HG02870 (cell line): ENCODE measurements at regions not wholly inside any gene's neighbourhood (a gene's known extent, or its start where the extent isn't known, plus 50 kb on each side); places are given as distances from the start of the nearest gene placed in this dataset.

Experiments used
- ATAC-seq: cut with Tn5 transposase; IDR thresholded peaks from one replicate; pipeline ENCODE4 v1.9.1; 2021; ENCODE audit warnings: mild to moderate bottlenecking, moderate library complexity; ENCODE audit not compliant: unreplicated experiment

DNA sequence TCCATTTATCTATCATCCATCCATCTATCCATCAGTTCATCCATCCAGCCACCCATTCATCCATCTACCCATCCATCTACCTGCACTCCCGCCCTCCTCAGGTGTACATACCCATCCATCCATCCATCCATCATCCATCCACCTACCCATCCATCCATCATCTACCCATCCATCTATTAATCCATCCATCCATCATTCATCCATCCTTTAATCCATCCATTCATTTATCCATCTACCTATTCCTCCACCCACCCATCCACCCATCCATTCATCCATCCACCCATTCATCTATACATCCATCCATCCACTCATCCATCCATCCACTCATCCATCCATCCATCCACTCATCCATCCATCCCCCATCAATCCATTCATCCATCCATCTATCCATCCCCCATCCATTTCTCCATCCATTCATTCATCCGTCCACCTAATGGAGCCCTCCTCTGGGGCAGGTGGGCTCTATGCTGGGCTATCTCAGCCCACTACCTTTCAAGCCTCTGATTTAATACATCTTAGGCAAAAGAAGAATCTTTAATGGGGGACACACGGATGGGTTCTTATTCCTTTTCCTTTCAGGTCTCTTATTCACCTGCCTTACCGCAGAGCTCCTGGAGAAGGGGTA, 178.9 kb downstream of the URI1 start:
- no peak for ATAC-seq

- ATAC-seq: no peak
Observed at GRCh38 chr19:30122431-30122830, 180.4 kb downstream of the URI1 start.

DNA sequence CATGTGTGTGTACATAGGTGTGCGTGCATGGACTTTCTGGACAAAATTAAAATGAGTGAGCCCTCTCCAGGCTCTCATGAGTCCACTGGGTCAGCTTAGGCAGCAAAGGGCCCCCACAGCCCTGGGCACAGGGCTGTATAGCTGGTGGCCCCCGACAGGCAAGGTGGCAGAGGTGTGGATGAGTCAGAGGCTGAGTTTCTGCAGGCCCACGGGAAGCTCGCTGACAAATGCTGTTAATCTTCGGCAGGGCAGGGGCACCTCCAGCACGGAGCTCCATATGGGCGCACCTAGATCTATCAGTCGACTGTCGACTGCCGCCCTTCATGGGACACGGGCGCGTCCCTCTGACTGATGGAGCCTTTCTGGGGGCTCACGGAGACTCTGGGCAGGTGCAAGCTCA, 181.1 kb downstream of the URI1 start:
- ATAC-seq: no peak

DNA sequence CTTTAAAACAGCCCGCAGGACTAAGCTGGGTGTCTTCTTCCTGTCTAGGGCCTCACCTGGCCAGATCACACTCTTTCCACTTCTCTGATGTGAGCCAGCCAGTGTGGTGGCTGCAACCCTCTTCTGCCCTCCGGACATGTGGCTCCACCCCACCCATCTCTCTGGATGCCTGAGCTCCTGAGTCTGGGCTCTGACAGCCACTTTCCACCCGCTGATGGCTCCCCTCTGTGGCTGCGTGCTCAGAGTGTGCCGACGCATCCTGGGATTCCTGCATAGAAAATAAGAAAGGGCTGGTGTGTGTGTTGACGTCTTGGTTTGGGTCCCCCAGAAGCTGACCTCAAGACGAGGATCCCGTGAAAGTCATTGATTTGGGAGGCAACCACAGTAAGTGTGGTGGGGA, 181.6 kb downstream of the URI1 start:
- ATAC-seq: no peak

- ATAC-seq: no peak
Observed at GRCh38 chr19:30128211-30128610, 186.2 kb downstream of the URI1 start.

GRCh38 chr19:30130356-30131122, 188.5 kb downstream of the URI1 start:
- ATAC-seq: no peak

GRCh38 chr19:30131246-30131645, 189.2 kb downstream of the URI1 start:
- ATAC-seq: no peak

DNA sequence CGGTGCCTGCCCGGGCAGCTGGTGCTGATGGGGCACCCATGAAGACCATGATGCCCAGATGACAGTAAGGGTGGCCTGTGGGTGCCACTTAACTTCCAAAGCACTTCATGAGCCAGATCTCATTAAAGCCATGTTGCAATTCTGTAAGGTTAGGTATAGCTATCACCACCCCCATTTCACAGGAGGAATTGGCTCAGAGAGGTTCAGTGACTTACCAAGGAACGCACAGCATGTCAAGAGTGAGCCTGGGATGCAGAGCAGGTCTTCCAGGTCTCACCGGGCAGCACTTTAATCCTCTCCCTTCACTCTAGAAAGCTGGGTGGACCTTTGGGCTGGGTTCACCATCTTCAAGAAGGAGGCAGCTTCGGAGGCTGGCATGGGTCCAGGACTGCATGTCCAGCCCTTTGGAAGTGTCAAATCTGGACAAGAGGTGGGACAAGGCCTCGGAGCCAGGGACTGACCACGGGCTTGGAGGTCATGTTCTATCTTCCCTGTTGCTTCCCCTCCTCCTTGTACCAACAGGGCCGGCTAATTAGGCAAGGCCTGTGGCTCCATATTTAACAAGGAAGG, 189.8 kb downstream of the URI1 start:
- ATAC-seq: no peak

GRCh38 chr19:30132343-30133075, 190.5 kb downstream of the URI1 start:
- no peak for ATAC-seq

- ATAC-seq: no peak
Observed at GRCh38 chr19:30133803-30134202, 191.8 kb downstream of the URI1 start.

GRCh38 chr19:30135093-30135757, 193.2 kb downstream of the URI1 start:
- ATAC-seq: no peak

DNA sequence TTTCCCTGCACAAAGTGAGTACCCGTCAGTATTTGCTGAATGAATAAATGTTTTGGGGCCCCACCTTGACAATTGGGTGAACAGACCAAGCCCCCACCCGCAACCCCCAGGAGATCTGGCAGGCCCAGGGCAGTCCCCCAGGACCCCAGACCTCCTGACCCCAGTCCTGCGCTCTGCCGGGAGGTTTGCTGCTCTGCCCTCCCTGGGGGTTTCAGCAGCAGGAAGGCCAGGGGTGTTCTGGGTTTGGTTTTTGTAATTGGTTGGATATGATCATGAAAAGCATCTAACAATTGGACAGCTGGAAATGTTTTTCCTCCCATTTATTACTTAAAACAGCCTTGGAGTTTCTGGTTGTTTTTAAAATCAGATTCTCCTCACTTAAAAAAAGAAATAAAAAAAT, 193.8 kb downstream of the URI1 start:
- no peak for ATAC-seq

- no peak for ATAC-seq
Observed at GRCh38 chr19:30136611-30137195, 194.7 kb downstream of the URI1 start.

- ATAC-seq: no peak
Observed at GRCh38 chr19:30137747-30138146, 195.7 kb downstream of the URI1 start.

DNA sequence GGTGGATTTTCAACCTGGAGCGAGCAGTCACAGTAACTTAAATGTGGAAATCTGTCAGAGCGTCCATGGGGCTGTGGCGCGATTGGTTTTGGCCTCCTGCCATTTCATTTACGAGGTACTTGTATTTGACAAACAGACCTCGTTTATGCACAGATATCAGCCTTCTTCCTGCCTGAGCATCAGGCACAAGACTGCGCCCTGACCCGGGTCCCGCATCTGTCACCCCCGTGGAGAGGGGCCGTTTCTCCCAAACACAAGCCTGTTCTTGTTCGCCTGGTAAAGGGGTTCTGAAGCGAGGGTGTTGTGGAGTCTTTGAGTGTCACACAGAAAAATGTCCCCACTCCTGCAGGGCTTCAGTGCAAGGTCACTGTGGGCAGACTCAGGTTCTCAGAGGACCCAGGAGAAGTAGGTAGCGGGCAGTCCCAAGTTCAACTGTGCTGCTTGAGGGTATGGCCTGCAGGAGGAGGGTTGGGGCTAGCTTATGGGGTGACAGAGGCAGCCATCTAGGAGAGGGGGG, 202.3 kb downstream of the URI1 start:
- no peak for ATAC-seq

GRCh38 chr19:30144802-30145201, 202.8 kb downstream of the URI1 start:
- ATAC-seq: no peak

DNA sequence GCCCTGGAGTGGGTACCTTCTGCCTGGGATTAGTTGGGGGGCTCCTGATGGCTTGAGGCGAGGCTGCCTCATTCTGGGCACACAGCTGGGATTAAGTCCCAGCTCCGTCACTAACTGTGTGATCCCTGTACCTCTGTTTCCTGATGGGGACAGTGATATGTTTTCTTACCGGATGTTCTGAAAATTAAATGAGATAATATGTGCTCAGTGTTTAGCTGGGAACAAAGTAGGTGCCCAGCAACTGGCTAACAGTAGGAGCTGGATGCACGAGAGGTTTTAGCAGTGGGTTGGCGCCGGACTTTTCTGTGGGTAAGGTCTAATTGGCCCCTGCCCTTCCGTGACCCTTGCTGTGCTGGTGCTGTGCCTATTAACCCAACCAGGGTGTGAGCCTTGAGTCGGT, 203.4 kb downstream of the URI1 start:
- ATAC-seq: no peak

DNA sequence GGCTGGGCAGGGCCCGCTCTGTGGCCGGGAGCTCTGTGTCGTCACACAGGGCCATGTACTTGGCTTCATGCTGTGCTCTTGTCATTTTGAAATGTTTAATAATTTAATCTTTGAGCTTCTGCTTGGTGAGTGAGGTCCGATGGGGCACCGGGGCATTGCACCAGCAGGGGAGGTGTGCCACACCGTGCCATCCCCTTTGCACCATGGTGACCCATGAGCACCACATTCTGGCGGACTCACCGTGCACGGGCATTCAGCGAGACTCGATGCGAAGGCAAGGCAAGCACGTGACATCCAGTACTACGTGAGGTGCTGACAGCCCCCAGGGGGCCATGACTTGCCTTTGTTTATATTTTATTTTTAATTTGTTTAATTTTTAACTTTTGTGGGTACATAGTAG, 204.3 kb downstream of the URI1 start:
- no peak for ATAC-seq

GRCh38 chr19:30148039-30148790, 206.2 kb downstream of the URI1 start:
- ATAC-seq: no peak

DNA sequence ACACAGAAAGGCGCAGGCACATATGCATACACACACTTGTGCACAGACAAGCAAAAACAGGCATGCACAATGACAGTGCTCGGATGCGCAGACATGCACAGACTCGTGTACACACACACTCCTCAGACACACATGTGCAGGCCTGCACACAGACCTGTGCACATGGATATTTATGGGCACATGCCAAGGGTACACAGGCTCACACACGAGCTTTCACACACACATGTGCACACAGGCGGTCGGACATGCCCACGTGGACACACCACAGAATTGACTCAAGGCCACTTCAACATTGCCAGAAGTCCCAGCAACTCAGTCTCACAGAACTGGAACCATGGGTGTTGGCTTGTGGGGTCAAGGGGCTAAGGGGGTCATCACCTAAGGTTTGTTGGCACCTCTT, 206.8 kb downstream of the URI1 start:
- ATAC-seq: no peak
